GM19025 (cell line): ENCODE measurements at regions not wholly inside any gene's neighbourhood (a gene's known extent, or its start where the extent isn't known, plus 50 kb on each side); places are given as distances from the start of the nearest gene placed in this dataset.
"Not testable (repeated sequence)": the region's sequence is repeated elsewhere in the genome, so short reads cannot be mapped to it uniquely, and the experiment has no call there.

Experiments
- ATAC-seq: cut with Tn5 transposase; IDR thresholded peaks from one replicate; pipeline ENCODE4 v1.9.1; 2021; ENCODE audit warnings: mild to moderate bottlenecking, low read depth, moderate library complexity; ENCODE audit not compliant: unreplicated experiment

- no peak for ATAC-seq
These were observed 2304.0 kb downstream of the ARAP2 start for GRCh38 chr4:33940281-33940680.

GRCh38 chr4:33941854-33942253, 2302.5 kb downstream of the ARAP2 start:
- ATAC-seq = no peak

DNA sequence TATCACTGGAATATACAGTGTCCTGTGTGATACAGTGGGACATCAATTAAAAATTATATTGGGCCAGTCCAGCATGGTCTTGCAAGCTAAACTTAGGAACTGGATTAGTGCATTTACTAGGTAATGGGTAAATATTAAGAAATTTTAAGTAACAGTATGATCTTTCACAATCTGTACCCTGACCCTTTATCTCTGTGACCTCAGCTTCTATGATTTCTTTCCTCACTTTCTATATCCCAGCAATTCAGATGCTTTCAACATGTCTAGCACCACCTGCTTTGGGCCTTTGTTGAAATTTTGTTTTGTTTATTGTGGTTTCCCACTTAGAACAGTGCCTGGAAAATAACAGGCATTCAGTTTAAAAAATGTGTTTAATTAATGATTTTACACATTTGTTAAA, 2295.4 kb downstream of the ARAP2 start:
- no peak for ATAC-seq

DNA sequence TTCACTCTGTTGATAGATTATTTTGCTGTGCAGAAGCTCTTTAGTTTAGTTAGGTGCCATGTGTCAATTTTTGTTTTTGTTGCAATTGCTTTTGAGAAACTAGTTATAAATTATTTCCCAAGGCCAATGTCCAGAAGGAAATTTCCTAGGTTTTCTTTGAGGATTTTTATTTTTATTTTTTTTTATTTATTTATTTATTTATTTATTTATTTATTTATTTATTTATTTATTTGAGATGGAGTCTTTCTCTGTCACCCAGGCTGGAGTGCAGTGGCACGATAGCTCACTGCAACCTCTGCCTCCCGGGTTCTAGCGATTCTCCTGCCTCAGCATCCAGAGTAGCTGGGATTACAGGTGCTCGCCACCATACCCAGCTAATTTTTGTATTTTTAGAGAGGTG, 2290.5 kb downstream of the ARAP2 start:
- not testable (repeated sequence) for ATAC-seq

GRCh38 chr4:33954759-33955158, 2289.6 kb downstream of the ARAP2 start:
- no peak for ATAC-seq

DNA sequence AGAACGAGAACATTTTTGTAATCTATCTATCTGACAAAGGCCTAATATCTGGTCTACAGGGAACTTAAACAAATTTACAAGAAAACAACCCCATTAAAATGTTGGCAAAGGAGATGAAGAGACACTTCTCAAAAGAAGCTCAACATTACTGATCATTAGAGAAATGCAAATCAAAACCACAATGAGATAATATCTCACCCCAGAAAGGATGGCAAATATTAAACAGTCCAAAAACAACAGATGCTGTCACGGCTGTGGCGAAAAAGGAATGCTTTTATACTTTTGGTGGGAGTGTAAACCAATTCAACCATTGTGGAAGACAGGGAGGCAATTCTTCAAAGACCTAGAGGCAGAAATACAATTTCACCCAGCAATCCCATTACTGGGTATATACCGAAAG, 2284.8 kb downstream of the ARAP2 start:
- ATAC-seq = no peak

DNA sequence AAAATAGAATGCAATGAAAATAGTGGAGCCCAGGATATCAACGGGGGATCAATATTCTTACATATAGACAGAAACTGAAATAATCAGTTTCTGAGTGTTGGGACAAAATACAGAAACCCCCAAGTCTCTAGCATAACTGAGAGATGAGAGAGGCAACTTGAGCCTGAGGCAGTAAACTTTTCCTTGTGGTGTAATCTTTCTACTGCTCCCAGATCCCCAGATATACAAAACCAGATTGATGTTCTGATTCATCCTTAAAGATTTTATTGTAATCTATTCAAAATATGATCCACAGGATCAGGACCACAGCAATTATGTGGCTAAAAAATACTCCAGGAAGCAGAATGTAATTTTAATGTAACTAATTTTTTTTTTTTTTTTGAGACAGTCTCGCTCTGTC, 2282.6 kb downstream of the ARAP2 start:
- no peak for ATAC-seq

- no peak for ATAC-seq
These were observed 2277.5 kb downstream of the ARAP2 start for GRCh38 chr4:33966808-33967207.

- ATAC-seq = no peak
These were observed 2270.0 kb downstream of the ARAP2 start for GRCh38 chr4:33974270-33974669.

GRCh38 chr4:33975995-33976394, 2268.3 kb downstream of the ARAP2 start:
- ATAC-seq = no peak

- not testable (repeated sequence) for ATAC-seq
These were observed 2264.5 kb downstream of the ARAP2 start for GRCh38 chr4:33979781-33980180.

DNA sequence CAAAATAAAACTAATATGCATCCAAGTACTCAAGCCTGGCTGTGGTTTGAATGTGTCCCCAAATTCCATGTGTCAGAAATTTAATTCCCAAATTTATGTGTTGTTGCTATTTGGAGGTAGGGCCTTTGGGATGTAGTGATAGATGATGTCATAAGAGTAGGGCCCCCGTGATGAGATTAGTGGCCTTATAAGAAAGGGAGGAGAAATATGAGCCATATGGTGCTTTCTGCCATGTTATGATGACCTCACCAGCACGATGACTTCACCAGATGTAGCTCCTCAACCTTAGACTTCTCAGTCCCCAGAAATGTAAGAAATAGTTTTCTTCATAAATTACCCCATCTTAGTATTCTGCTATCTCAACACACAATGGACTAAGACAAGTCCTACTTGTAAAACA, 2264.0 kb downstream of the ARAP2 start:
- no peak for ATAC-seq

GRCh38 chr4:33989820-33990443, 2254.4 kb downstream of the ARAP2 start:
- ATAC-seq = no peak

DNA sequence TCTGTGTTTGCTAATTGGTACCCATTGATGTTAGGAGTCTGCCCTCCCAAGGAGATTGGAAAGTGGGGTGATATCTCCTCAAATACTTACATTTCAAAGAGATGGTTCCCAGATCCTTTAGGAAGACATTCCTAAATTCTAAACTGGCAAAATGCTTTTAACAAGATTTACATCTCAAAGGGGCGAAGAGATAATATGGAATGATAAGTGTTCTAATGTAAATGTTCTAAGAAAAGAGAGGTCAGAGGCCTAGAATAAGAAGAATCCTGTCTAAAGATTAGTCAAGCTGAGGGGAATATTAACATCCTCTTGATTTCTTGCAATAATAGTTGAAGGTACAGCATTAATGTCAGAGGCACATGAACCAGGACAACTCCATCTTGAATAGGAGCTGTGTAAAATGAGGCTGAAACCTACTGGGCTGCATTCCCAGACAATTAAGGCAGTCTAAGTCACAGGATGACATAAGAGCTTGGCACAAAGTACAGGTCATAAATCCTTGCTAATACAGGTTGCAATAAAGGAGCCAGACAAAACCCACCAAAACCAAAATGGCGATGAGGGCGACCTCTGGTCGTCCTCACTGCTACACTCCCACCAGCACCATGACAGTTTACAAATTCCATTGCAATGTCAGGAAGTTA, 2248.1 kb downstream of the ARAP2 start:
- no peak for ATAC-seq

DNA sequence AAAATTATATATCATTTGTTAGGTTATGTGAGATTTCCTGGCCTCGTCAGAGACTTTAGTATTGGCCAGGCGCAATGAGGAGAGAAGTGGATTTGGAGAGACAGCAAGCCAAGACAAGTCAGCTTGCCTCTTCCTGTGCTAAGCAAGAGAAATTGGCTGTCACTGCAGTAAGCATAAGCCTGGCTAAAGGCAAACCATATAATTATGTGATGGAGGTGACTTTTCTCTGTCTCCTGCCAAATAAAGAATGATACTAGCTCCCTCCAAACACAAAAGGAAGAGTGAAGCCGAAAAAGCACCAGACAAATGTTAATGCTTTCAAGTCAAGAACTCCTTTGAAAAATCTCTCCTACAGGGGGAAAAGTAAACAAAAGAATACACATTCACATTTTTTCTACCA, 2246.0 kb downstream of the ARAP2 start:
- no peak for ATAC-seq

- no peak for ATAC-seq
These were observed 2244.0 kb downstream of the ARAP2 start for GRCh38 chr4:34000356-34000755.

- not testable (repeated sequence) for ATAC-seq
These were observed 2237.8 kb downstream of the ARAP2 start for GRCh38 chr4:34006540-34006939.

DNA sequence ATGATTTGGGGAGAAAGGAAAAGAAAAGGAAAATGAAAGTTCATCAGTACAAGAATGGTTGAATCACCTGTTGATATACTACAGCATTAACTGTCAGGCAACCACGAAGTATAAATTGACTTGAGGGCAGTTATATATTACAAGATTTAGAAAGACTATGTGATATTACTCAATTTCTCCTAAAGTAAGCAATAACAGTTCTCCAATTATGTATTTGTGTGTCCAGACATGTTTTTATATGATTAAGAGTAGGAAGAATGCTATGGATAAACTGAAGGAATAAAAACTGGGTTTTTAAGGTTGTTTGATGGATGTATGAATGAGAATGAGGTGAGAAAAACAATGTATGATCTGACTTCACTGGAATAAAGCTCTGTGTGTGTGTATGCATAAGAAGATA, 2234.4 kb downstream of the ARAP2 start:
- ATAC-seq = no peak

DNA sequence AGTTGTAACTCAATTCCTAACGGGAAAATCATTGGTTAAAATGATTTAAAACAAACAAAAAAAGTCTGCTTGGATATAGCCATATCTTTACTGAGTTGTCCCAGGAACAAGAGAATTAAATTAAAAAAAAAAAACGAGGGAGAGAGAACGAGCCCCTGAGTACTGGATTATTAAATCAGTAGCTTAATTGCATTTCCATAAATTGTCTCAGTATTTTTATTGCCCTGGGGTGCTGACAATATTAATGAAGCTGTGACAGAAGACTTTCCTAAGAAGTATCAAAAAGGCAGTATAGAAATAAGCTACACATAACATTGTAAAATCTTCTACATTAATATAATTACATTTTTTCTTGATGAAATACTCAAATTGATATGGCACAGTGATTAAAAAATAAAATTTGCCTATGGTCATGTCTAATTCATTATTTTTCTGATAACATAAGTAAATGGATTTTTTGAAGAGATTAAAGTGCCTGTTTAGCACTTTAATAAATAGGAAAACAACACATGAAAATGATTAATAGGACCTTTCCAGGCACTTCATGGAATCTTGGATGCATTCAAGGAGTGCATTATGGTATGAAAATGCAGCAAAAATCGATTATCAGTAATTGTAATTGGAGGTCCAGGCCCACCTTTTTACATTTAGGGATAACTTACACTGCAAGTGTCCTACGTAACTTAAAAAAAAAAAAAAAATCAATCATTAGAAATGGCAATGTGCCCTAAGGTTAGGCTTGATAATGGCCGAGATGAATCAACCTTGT, 2233.4 kb downstream of the ARAP2 start:
- ATAC-seq = no peak

DNA sequence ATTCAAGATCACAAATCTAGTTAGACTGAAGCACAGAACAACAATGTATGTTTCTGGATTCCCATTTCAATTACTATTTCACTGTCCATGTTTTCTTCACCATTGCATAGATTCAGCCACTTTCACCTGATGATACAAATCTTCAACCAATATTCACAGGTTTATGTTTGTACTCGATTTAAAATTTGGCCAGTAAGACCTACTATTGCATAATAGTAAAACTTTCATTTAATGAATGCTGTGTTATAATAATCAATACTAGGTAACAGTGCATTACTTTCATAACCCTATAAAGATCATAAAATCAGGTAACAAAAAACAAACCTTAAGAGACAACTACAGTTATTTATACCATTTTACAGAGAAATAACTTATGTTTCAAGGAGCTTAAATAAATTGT, 2209.1 kb downstream of the ARAP2 start:
- ATAC-seq = no peak

DNA sequence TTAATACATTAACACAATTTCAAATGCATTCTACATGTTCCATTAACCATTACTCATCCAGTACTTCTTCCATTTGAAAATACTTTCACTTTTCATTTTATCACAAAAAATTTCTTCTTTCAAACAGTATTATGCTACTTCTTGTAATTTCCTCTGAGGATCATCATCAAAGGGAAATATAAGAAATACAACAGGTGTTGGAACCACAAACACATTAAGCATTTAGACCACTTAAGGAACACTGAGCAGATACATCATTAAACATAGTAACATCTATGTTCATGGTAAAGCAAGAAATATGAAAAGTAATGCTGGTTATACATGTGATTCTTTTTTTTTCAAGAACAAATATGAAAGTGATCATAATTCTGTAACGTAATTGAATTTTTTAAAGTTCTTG, 2207.0 kb downstream of the ARAP2 start:
- no peak for ATAC-seq

DNA sequence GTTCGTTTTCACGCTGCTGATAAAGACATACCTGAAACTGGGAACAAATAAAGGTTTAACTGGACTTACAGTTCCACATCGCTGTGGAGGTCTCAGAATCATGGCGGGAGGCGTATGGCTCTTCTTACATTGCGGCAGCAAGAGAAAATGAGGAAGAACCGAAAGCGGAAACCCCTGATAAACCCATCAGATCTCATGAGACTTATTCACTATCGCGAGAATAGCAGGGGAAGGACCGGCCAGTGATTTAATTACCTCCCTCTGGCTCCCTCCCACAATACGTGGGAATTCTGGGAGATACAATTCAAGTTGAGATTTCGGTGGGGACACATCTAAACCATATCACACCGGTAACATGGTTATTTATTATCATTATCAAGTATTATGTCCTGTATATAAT, 2204.5 kb downstream of the ARAP2 start:
- ATAC-seq = no peak
